Erythroblast (primary cell): ENCODE measurements at regions not wholly inside any gene's neighbourhood (a gene's known extent, or its start where the extent isn't known, plus 50 kb on each side); places are given as distances from the start of the nearest gene placed in this dataset.

Source experiments
- GATA1 ChIP-seq: IDR thresholded peaks from 2 replicates; pipeline ENCODE4 v1.6.1; 2011; ENCODE audit warnings: low read depth, mild to moderate bottlenecking, control low read depth, low read length, moderate library complexity
- POLR2A ChIP-seq: IDR thresholded peaks from 2 replicates; pipeline ENCODE4 v1.6.1; 2011; ENCODE audit warnings: mild to moderate bottlenecking, low read length

DNA sequence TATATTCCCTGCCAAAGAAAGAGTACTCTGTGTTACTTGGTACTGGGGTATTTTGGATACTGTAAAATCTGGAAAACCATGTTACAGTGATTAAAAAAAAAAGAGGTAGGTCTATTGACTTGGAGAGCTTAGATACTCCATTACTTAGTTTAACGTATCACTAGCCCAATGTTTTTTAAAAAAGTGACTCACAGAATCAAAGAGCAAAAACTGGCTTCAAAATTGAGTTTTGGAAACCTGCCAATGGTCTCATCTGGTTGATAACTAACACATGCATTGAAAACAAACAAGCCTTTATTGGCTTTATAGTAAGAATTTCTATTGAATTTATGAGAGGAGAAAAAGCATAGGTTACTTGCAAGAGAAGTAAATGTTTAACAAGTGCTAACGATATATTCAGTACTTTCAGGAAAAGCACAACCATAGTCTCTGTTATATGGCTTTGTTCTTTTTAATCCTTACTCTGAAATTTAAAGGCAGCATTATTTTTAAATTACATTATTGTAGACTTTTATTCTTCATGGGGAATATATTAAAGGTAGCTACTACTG, 563.3 kb upstream of the SORCS1 start:
- TF ChIP-seq POLR2A, result no peak
- no peak for TF ChIP-seq GATA1
